Caco-2 (cell line): ENCODE measurements at regions not wholly inside any gene's neighbourhood (a gene's known extent, or its start where the extent isn't known, plus 50 kb on each side); places are given as distances from the start of the nearest gene placed in this dataset.

Experiments
- BruUV-seq: library from RNA; stranded (reverse); fragments of 400-500 nt; replicated peaks from 2 replicates; lab custom pipeline; 2021; lab: Mats Ljungman, UMichigan
- CTCF ChIA-PET: fragments of 300-600 bp; sonication (Branson Sonifier 250); formaldehyde crosslinking; loops from one replicate; lab custom pipeline; 2022; ENCODE audit warnings: antibody characterized with exemption; lab: Charles Lee
- POLR2A ChIA-PET: fragments of 300-600 bp; sonication (Branson Sonifier 250); formaldehyde crosslinking; loops from one replicate; lab custom pipeline; 2022; ENCODE audit warnings: antibody characterized with exemption; lab: Charles Lee
- DNase-seq, 2 experiments: peaks; one replicate each; pipeline versions ENCODE4 v3.0.0 to v3.0.0-alpha.2; 2020 to 2022
- H3K27me3 ChIP-seq: replicated peaks from 2 replicates; pipeline ENCODE4 v1.6.0; 2011; ENCODE audit warnings: low read length; ENCODE audit not compliant: control insufficient read depth, insufficient read depth
- H3K36me3 ChIP-seq: 2 replicates; pipeline ENCODE4 v1.5.1; 2011; ENCODE audit warnings: low read length; ENCODE audit not compliant: control insufficient read depth, insufficient read depth
- H3K4me1 ChIP-seq: fragments of 250-450 bp; sonication (Bioruptor Pico); 2 replicates; pipeline ENCODE4 v1.5.1; 2020; ENCODE audit warnings: mild to moderate bottlenecking
- H3K4me3 ChIP-seq: 2 replicates; pipeline ENCODE4 v1.5.1; 2011; ENCODE audit warnings: low read depth, mild to moderate bottlenecking, control low read depth, low read length
- H3K9me3 ChIP-seq: fragments of 250-450 bp; sonication (Bioruptor Pico); 2 replicates; pipeline ENCODE4 v1.5.1; 2020; ENCODE audit warnings: mild to moderate bottlenecking, moderate library complexity
- H3K27ac Mint-ChIP-seq: one replicate; pipeline ENCODE4 v1.8.0; 2022; ENCODE audit warnings: mixed read lengths; ENCODE audit not compliant: unreplicated experiment
- H3K27me3 Mint-ChIP-seq: one replicate; pipeline ENCODE4 v1.8.0; 2022; ENCODE audit warnings: mixed read lengths; ENCODE audit not compliant: insufficient read depth, unreplicated experiment
- H3K36me3 Mint-ChIP-seq: one replicate; pipeline ENCODE4 v1.8.0; 2022; ENCODE audit warnings: mild to moderate bottlenecking, mixed read lengths; ENCODE audit not compliant: insufficient read depth, unreplicated experiment
- H3K4me1 Mint-ChIP-seq: one replicate; pipeline ENCODE4 v1.8.0; 2022; ENCODE audit warnings: low read depth, mixed read lengths; ENCODE audit not compliant: unreplicated experiment
- H3K4me3 Mint-ChIP-seq: one replicate; pipeline ENCODE4 v1.8.0; 2022; ENCODE audit warnings: mild to moderate bottlenecking, moderate library complexity, mixed read lengths; ENCODE audit not compliant: unreplicated experiment
- H3K9me3 Mint-ChIP-seq: one replicate; pipeline ENCODE4 v1.8.0; 2022; ENCODE audit warnings: mixed read lengths; ENCODE audit not compliant: unreplicated experiment
- CTCF ChIP-seq, 2 experiments: fragments of 200-600 bp in 1 of 2; IDR thresholded peaks; 1 replicate in 1 of 2; 2 replicates in 1 of 2; pipeline versions ENCODE4 v1.5.1 to v1.8.0; 2011 to 2022; ENCODE audit warnings: antibody characterized with exemption in 1 of 2, control low read depth in 1 of 2, inconsistent platforms in 1 of 2, low read depth in 1 of 2, low read length in 1 of 2, mild to moderate bottlenecking in 1 of 2, moderate library complexity in 1 of 2; ENCODE audit not compliant: insufficient read depth in 1 of 2, severe bottlenecking in 1 of 2, unreplicated experiment in 1 of 2
- intact Hi-C: fragments of 100-400 bp; cut with micrococcal nuclease; formaldehyde crosslinking; loops from one replicate; pipeline ENCODE4 v1.10.0; 2022; ENCODE audit not compliant: unreplicated experiment

DNA sequence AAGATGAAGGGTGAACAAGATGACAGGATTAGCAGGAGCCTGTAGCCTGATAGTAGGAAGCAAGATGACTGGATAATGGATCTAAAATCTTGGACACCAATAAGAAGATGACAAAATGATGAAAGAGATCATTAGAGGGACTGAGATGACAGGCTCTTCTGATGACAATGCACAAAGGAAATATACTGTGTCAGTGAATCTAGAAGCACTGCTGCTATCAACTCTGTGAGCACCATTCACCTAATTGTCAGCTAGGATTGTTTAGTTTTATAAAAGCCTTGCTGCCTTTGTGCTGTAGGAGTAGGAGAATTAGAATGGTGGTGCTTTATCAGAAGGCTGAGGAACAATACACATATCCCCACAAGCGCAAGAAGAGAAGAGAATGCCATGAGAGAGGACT is 1127.8 kb downstream of the DTWD2 start:
- Mint-ChIP-seq H3K36me3 (no peaks in the 10 kb centered on the region), H3K27me3 (peaks cover 14% of the 10 kb centered on the region), H3K4me1 (no peaks in the 10 kb centered on the region), H3K4me3 (no peak overlapping the region), H3K27ac (no peak overlapping the region), H3K9me3 (no peaks in the 10 kb centered on the region)
- Histone ChIP-seq H3K36me3 (no peaks in the 10 kb centered on the region), H3K4me3 (no peak overlapping the region), H3K4me1 (no peaks in the 10 kb centered on the region), H3K9me3 (no peaks in the 10 kb centered on the region), H3K27me3 (no peaks in the 10 kb centered on the region)
- ChIA-PET POLR2A (no interaction called here), CTCF (no interaction called here)
- TF ChIP-seq CTCF (IDR thresholded peaks at IDR 0.05; ENCODE audit: insufficient read depth in 1 of 2, low read depth in 1 of 2, low read length in 1 of 2, severe bottlenecking in 1 of 2, unreplicated experiment in 1 of 2): no peak
- no peak for DNase-seq
- intact Hi-C loops: no loop called here
- no TSS peak for BruUV-seq

- Histone ChIP-seq H3K27me3 (no peaks in the 10 kb centered on the region), H3K4me1 (no peaks in the 10 kb centered on the region), H3K9me3 (no peaks in the 10 kb centered on the region), H3K4me3 (no peak overlapping the region), H3K36me3 (no peaks in the 10 kb centered on the region)
- no TSS peak for BruUV-seq
- ChIA-PET POLR2A (no interaction called here), CTCF (no interaction called here)
- no peak for DNase-seq
- H3K4me1 Mint-ChIP-seq: no peaks in the 10 kb centered on the region
- no peaks in the 10 kb centered on the region for H3K36me3 Mint-ChIP-seq
- no peak for TF ChIP-seq CTCF (IDR thresholded peaks at IDR 0.05; ENCODE audit: insufficient read depth in 1 of 2, low read depth in 1 of 2, low read length in 1 of 2, severe bottlenecking in 1 of 2, unreplicated experiment in 1 of 2)
- intact Hi-C loops: no loop called here
- H3K27me3 Mint-ChIP-seq: peaks cover 14% of the 10 kb centered on the region
- no peaks in the 10 kb centered on the region for H3K9me3 Mint-ChIP-seq
- no peak overlapping the region for H3K27ac Mint-ChIP-seq
- no peak overlapping the region for H3K4me3 Mint-ChIP-seq
Measured at GRCh38 chr5:117859176-117859575, 1129.2 kb downstream of the DTWD2 start.

DNA sequence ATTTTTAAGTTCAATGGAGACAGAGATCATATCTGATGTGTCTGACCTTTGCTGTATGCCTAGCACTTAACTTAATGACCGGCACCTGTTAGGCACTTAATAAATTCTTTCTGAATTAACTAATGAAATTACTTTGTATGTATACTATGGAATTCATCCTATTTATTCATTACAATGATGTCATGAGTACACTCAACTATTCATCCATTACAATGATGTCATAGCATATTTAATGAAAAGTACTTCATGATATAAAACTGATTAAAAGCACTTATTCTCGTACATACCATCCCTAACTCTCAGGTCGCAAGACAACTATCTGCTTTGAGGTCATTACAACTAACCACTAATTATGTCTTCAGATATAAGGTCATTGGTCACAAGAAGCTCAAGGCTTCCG is 1131.6 kb downstream of the DTWD2 start:
- Mint-ChIP-seq H3K27me3 (peaks cover 12% of the 10 kb centered on the region), H3K4me3 (no peak overlapping the region), H3K9me3 (no peaks in the 10 kb centered on the region), H3K27ac (no peak overlapping the region), H3K36me3 (no peaks in the 10 kb centered on the region), H3K4me1 (no peaks in the 10 kb centered on the region)
- DNase-seq: no peak
- Histone ChIP-seq H3K4me1 (no peaks in the 10 kb centered on the region), H3K9me3 (no peaks in the 10 kb centered on the region), H3K4me3 (no peak overlapping the region), H3K27me3 (no peaks in the 10 kb centered on the region), H3K36me3 (no peaks in the 10 kb centered on the region)
- BruUV-seq: no TSS peak
- POLR2A ChIA-PET: no interaction called here
- no peak for TF ChIP-seq CTCF (IDR thresholded peaks at IDR 0.05; ENCODE audit: insufficient read depth in 1 of 2, low read depth in 1 of 2, low read length in 1 of 2, severe bottlenecking in 1 of 2, unreplicated experiment in 1 of 2)
- CTCF ChIA-PET: no interaction called here
- intact Hi-C loops: no loop called here
